ENCODE measurements at regions not wholly inside any gene's neighbourhood (a gene's known extent, or its start where the extent isn't known, plus 50 kb on each side); places are given as distances from the start of the nearest gene placed in this dataset.

GRCh38 chr20:58044286-58044685, 184.2 kb downstream of the ANKRD60 start:
- DNase-seq (no peak), ATAC-seq (ENCODE audit: low read depth) (no peak)
- Histone ChIP-seq H2BK5ac (ENCODE audit: low read depth, low read length, poor library complexity, severe bottlenecking) (no peak overlapping the region), H2BK20ac (ENCODE audit: low read depth, low read length) (no peak overlapping the region), H3K36me3 (ENCODE audit: control insufficient read depth, insufficient read depth, low read length) (no peaks in the 10 kb centered on the region), H3K9me1 (ENCODE audit: insufficient read depth, low read length) (no peaks in the 10 kb centered on the region), H4K5ac (ENCODE audit: low read depth, low read length) (no peak overlapping the region), H4K8ac (ENCODE audit: low read depth in 2 of 2, low read length in 2 of 2) (no peak overlapping the region), H4K20me1 (ENCODE audit: insufficient read depth, low read length) (no peaks in the 10 kb centered on the region), H2BK120ac (ENCODE audit: low read depth, low read length) (no peak overlapping the region), H2BK15ac (ENCODE audit: low read depth, low read length) (no peak overlapping the region), H3K4me3 (ENCODE audit: insufficient read depth, low read depth, low read length) (no peak overlapping the region), H3K79me1 (ENCODE audit: low read depth in 1 of 2, low read length in 2 of 2) (no peaks in the 10 kb centered on the region), H3K18ac (ENCODE audit: low read depth, low read length) (no peak overlapping the region), H3K4me1 (ENCODE audit: control insufficient read depth, insufficient read depth, low read length) (no peaks in the 10 kb centered on the region), H3K4me2 (ENCODE audit: low read depth, low read length) (no peak overlapping the region), H3K4ac (ENCODE audit: low read depth, low read length) (no peak overlapping the region), H3K9ac (ENCODE audit: low read depth, low read length) (no peak overlapping the region), H4K91ac (ENCODE audit: insufficient read depth, low read depth, low read length) (no peak overlapping the region), H3K23ac (ENCODE audit: low read depth, low read length) (no peak overlapping the region), H3K9me3 (ENCODE audit: control insufficient read depth, insufficient read depth, low read length) (no peaks in the 10 kb centered on the region), H2AFZ (replicated peaks; ENCODE audit: low read length, poor library complexity) (no peak overlapping the region), H3K56ac (ENCODE audit: extremely low read depth, insufficient read depth, low read length) (no peak overlapping the region), H3K27me3 (ENCODE audit: control insufficient read depth, insufficient read depth, low read length) (no peaks in the 10 kb centered on the region), H2AK9ac (replicated peaks; ENCODE audit: low read depth, low read length, poor library complexity) (no peak overlapping the region), H3K14ac (replicated peaks; ENCODE audit: low read depth, low read length) (no peak overlapping the region), H2AK5ac (ENCODE audit: low read depth, low read length) (no peak overlapping the region), H3K27ac (ENCODE audit: insufficient read depth, low read length) (no peak overlapping the region)
- in situ Hi-C loops (cut with MboI; ENCODE audit: low sequenced_read_pairs) = no loop called here
- ChIA-PET CTCF (no interaction called here), POLR2A (ENCODE audit: unreplicated experiment) (interaction anchor here (0.6 kb wide), 1 partner anchor 1417 kb away, joined by 3 read pairs; no protein-coding TSS in a partner anchor)
- 53% methylated on average over 4 of the region's 6 CpGs; no CpG with 5 or more reads in 1 of the 2 experiments for WGBS, 2 experiments (ENCODE audit: extremely low coverage in 2 of 2, insufficient read length in 1 of 2)
- dilution Hi-C loops (cut with HindIII; ENCODE audit: low sequenced_read_pairs, unreplicated experiment) = no loop called here
- BruUV-seq (replicated peaks) = no TSS peak
- intact Hi-C loops (cut with micrococcal nuclease) = no loop called here
- TF ChIP-seq BHLHE40 (IDR thresholded peaks at IDR 0.05; ENCODE audit: low read depth, low read length) (no peak), SMC3 (IDR thresholded peaks at IDR 0.05; ENCODE audit: low read depth, low read length) (no peak), CTCF (conservative IDR thresholded peaks at IDR 0.05; ENCODE audit: low read depth, low read length) (no peak)

Data from IMR-90 (cell line).